AG04449 (cell line): ENCODE measurements at regions not wholly inside any gene's neighbourhood (a gene's known extent, or its start where the extent isn't known, plus 50 kb on each side); places are given as distances from the start of the nearest gene placed in this dataset.
"Not testable (repeated sequence)": the region's sequence is repeated elsewhere in the genome, so short reads cannot be mapped to it uniquely, and the experiment has no call there.

Source experiments
- CTCF ChIA-PET: fragments of 350-600 bp; formaldehyde crosslinking; extraction: SDS; loops from one replicate; lab custom pipeline; 2021; ENCODE audit warnings: antibody characterized with exemption; lab: Yijun Ruan, JAX
- POLR2A ChIA-PET: fragments of 400-600, 350-600 bp; formaldehyde crosslinking; extraction: SDS; loops from one replicate; lab custom pipeline; 2020; ENCODE audit warnings: antibody characterized with exemption, inconsistent platforms; lab: Yijun Ruan, JAX
- DNase-seq: peaks from one replicate; pipeline ENCODE4 v3.0.0-alpha.2; 2010; ENCODE audit warnings: low read depth, low spot score
- H3K4me3 ChIP-seq: 2 replicates; pipeline ENCODE4 v1.5.1; 2011; ENCODE audit warnings: low read depth, mild to moderate bottlenecking, control low read depth, low read length
- CTCF ChIP-seq: IDR thresholded peaks from one replicate; pipeline ENCODE4 v1.5.1; 2011; ENCODE audit warnings: mild to moderate bottlenecking, moderate library complexity, low read length, control low read depth, inconsistent platforms; ENCODE audit not compliant: insufficient read depth; ENCODE audit errors: missing control alignments

GRCh38 chr7:82501346-82501745 lies 57.8 kb upstream of the CACNA2D1 start:
- CTCF ChIA-PET, result no interaction called here
- TF ChIP-seq CTCF, result no peak
- no peak overlapping the region for H3K4me3 ChIP-seq
- no peak for DNase-seq
- POLR2A ChIA-PET, result no interaction called here

GRCh38 chr7:82499546-82499945 lies 56.0 kb upstream of the CACNA2D1 start:
- POLR2A ChIA-PET, H3K4me3 ChIP-seq, DNase-seq: not testable (repeated sequence)
- CTCF ChIA-PET, result interaction anchor here (1.4 kb wide), 1 partner anchor 18 kb away, joined by 5 read pairs; no protein-coding TSS in a partner anchor

- ChIA-PET CTCF (interaction anchor here (1.3 to 2.7 kb wide), 2 partner anchors 11 to 13 kb away, joined by 4 to 7 read pairs; no protein-coding TSS in a partner anchor), POLR2A (no interaction called here)
- TF ChIP-seq CTCF, result no peak
- DNase-seq, result no peak
- H3K4me3 ChIP-seq, result no peak overlapping the region
These were observed 50.8 kb upstream of the CACNA2D1 start for GRCh38 chr7:82494420-82494819.
